Keratinocyte (primary cell): ENCODE measurements at regions not wholly inside any gene's neighbourhood (a gene's known extent, or its start where the extent isn't known, plus 50 kb on each side); places are given as distances from the start of the nearest gene placed in this dataset.

Source experiments
- DNase-seq: peaks from one replicate; pipeline ENCODE4 v3.0.0-alpha.2; 2011; ENCODE audit warnings: low read depth, missing footprints, low spot score
- FAIRE-seq: peaks from 2 replicates; lab custom pipeline; 2011; peaks lifted over from hg19 to GRCh38; lab: Jason Lieb, UNC
- H2AFZ ChIP-seq: 2 replicates; pipeline ENCODE4 v1.6.0; 2012; ENCODE audit warnings: low read length, control low read depth, inconsistent platforms; ENCODE audit not compliant: control insufficient read depth
- H3K27ac ChIP-seq: 2 replicates; pipeline ENCODE4 v1.5.1; 2011; ENCODE audit warnings: low read length; ENCODE audit not compliant: control insufficient read depth, insufficient read depth
- H3K27me3 ChIP-seq: 3 replicates; pipeline ENCODE4 v1.6.0; 2011; ENCODE audit warnings: low read length; ENCODE audit not compliant: control insufficient read depth, insufficient read depth; ENCODE audit errors: extremely low read depth
- H3K36me3 ChIP-seq, 2 experiments: 2 replicates in 1 of 2; 3 replicates in 1 of 2; pipeline ENCODE4 v1.5.1; 2011; ENCODE audit warnings: low read length in 2 of 2, mild to moderate bottlenecking in 1 of 2; ENCODE audit not compliant: control insufficient read depth in 2 of 2, insufficient read depth in 2 of 2; ENCODE audit errors: extremely low read depth in 1 of 2
- H3K4me1 ChIP-seq: 3 replicates; pipeline ENCODE4 v1.5.1; 2011; ENCODE audit warnings: low read length; ENCODE audit not compliant: control insufficient read depth, insufficient read depth; ENCODE audit errors: extremely low read depth
- H3K4me2 ChIP-seq: 3 replicates; pipeline ENCODE4 v1.6.0; 2011; ENCODE audit warnings: low read depth, low read length; ENCODE audit not compliant: control insufficient read depth, insufficient read depth; ENCODE audit errors: extremely low read depth
- H3K4me3 ChIP-seq, 3 experiments: fragments of 200-600 bp in 1 of 3; sonication (generic) in 1 of 3; 2 replicates in 2 of 3; 3 replicates in 1 of 3; pipeline ENCODE4 v1.5.1; 2011 to 2016; ENCODE audit warnings: low read length in 3 of 3, mild to moderate bottlenecking in 3 of 3, control low read depth in 2 of 3, inconsistent platforms in 1 of 3, low read depth in 1 of 3, mixed read lengths in 1 of 3, mixed run types in 1 of 3, moderate library complexity in 1 of 3; ENCODE audit not compliant: control insufficient read depth in 2 of 3, insufficient read depth in 2 of 3; ENCODE audit errors: extremely low read depth in 1 of 3
- H3K79me2 ChIP-seq: 2 replicates; pipeline ENCODE4 v1.6.0; 2012; ENCODE audit warnings: low read length; ENCODE audit not compliant: control insufficient read depth, insufficient read depth
- H3K9ac ChIP-seq: 3 replicates; pipeline ENCODE4 v1.6.0; 2011; ENCODE audit warnings: low read length; ENCODE audit not compliant: control insufficient read depth, insufficient read depth; ENCODE audit errors: extremely low read depth
- H3K9me1 ChIP-seq: 3 replicates; pipeline ENCODE4 v1.6.0; 2011; ENCODE audit warnings: low read length; ENCODE audit not compliant: control insufficient read depth, insufficient read depth; ENCODE audit errors: extremely low read depth
- H3K9me3 ChIP-seq: 2 replicates; pipeline ENCODE4 v1.5.1; 2012; ENCODE audit warnings: low read depth, low read length; ENCODE audit not compliant: control insufficient read depth
- H4K20me1 ChIP-seq: 3 replicates; pipeline ENCODE4 v1.6.0; 2011; ENCODE audit warnings: low read length; ENCODE audit not compliant: control insufficient read depth, insufficient read depth; ENCODE audit errors: extremely low read depth
- CTCF ChIP-seq, 3 experiments: IDR thresholded peaks in 1 of 3; conservative IDR thresholded peaks in 1 of 3; optimal IDR thresholded peaks in 1 of 3; 2 replicates in 2 of 3; 3 replicates in 1 of 3; pipeline versions ENCODE3 to v1.5.1; 2011; ENCODE audit warnings: low read length in 3 of 3, mild to moderate bottlenecking in 3 of 3, moderate library complexity in 2 of 3, control low read depth in 1 of 3, inconsistent platforms in 1 of 3; ENCODE audit not compliant: insufficient read depth in 2 of 3; ENCODE audit errors: extremely low read depth in 1 of 3
- EZH2 ChIP-seq: IDR thresholded peaks from one replicate; pipeline ENCODE4 v1.6.1; 2012; ENCODE audit warnings: inconsistent platforms, mild to moderate bottlenecking, low read length, moderate library complexity
- dilution Hi-C: fragments of 300-500 bp; cut with MboI; formaldehyde crosslinking; loops from one replicate; pipeline ENCODE4 v1.7.0; 2020; ENCODE audit warnings: low sequenced_read_pairs; ENCODE audit not compliant: extremely low pct_ligation_motif_present

GRCh38 chr2:31729442-31730092 is 148.8 kb upstream of the SRD5A2 start:
- peak; percentile 65 to 74 (median 69) for TF ChIP-seq CTCF (optimal IDR thresholded peaks at IDR 0.05 in 1 of 3, IDR thresholded peaks at IDR 0.05 in 1 of 3, conservative IDR thresholded peaks at IDR 0.05 in 1 of 3; ENCODE audit: extremely low read depth in 1 of 3, insufficient read depth in 2 of 3, low read length in 3 of 3)
- TF ChIP-seq EZH2: no peak
- Histone ChIP-seq H3K4me2 (no peak overlapping the region), H3K79me2 (no peaks in the 10 kb centered on the region), H3K4me3 (no peak overlapping the region), H3K9ac (no peak overlapping the region), H3K9me1 (no peaks in the 10 kb centered on the region), H3K27ac (no peak overlapping the region), H3K4me1 (no peaks in the 10 kb centered on the region), H3K9me3 (no peaks in the 10 kb centered on the region), H3K27me3 (no peaks in the 10 kb centered on the region), H2AFZ (peak overlapping the region; percentile 57), H4K20me1 (no peaks in the 10 kb centered on the region), H3K36me3 (no peaks in the 10 kb centered on the region)
- peak; percentile 11 for DNase-seq
- dilution Hi-C loops: no loop called here
- FAIRE-seq: peak; percentile 95

- no peaks in the 10 kb centered on the region for H3K79me2 ChIP-seq
- dilution Hi-C loops: no loop called here
- H4K20me1 ChIP-seq: no peaks in the 10 kb centered on the region
- H3K4me2 ChIP-seq: no peak overlapping the region
- H3K27me3 ChIP-seq: no peaks in the 10 kb centered on the region
- H2AFZ ChIP-seq: no peak overlapping the region
- H3K9ac ChIP-seq: no peak overlapping the region
- DNase-seq (no peak), FAIRE-seq (no peak)
- no peaks in the 10 kb centered on the region for H3K9me1 ChIP-seq
- H3K4me1 ChIP-seq: no peaks in the 10 kb centered on the region
- H3K27ac ChIP-seq: no peak overlapping the region
- H3K36me3 ChIP-seq: no peaks in the 10 kb centered on the region
- TF ChIP-seq CTCF (optimal IDR thresholded peaks at IDR 0.05 in 1 of 3, IDR thresholded peaks at IDR 0.05 in 1 of 3, conservative IDR thresholded peaks at IDR 0.05 in 1 of 3; ENCODE audit: extremely low read depth in 1 of 3, insufficient read depth in 2 of 3, low read length in 3 of 3) (no peak), EZH2 (no peak)
- H3K4me3 ChIP-seq: no peak overlapping the region
- no peaks in the 10 kb centered on the region for H3K9me3 ChIP-seq
Measured at GRCh38 chr2:31729065-31729439, 148.3 kb upstream of the SRD5A2 start.
